ENCODE measurements at regions not wholly inside any gene's neighbourhood (a gene's known extent, or its start where the extent isn't known, plus 50 kb on each side); places are given as distances from the start of the nearest gene placed in this dataset.

DNA sequence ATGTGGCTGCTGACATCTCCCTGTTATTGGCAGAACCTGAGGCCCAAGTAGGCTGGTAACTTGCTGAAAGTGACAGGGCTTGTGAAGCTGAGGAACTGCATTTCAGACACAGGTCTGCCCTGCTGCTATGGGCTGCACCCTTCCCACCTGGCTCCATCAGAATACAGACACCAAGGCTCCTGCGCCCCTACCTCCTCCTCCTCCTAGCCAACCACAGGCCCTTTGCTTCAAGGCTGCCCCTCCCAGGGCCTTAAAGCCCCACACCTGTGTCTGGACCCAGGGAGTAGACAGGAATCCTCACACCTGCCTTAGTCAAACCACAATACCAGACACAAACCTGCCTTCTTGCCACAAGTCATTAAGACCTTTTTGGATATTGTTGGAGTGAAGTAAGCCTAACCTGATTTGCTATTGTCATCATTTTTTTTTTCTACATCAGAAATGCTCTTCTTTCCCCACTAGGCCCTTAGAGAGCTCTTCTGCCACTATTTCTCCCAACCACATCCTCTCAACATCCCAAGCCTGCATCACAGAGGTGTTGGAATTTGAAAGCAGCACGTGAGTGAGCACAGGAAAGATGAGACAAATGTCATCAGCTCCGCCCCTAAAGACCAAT is 489.7 kb downstream of the EIPR1 start:
- H3K36me3 ChIP-seq (ENCODE audit: control insufficient read depth, insufficient read depth, low read length) = no peaks in the 10 kb centered on the region
- no peak overlapping the region for H4K5ac ChIP-seq (ENCODE audit: low read depth, low read length)
- H2AK9ac ChIP-seq (replicated peaks; ENCODE audit: low read depth, low read length, poor library complexity) = no peak overlapping the region
- DNase-seq (no peak), ATAC-seq (ENCODE audit: low read depth) (no peak)
- H3K79me1 ChIP-seq (ENCODE audit: low read depth in 1 of 2, low read length in 2 of 2) = no peaks in the 10 kb centered on the region
- H3K27me3 ChIP-seq (ENCODE audit: control insufficient read depth, insufficient read depth, low read length) = no peaks in the 10 kb centered on the region
- intact Hi-C loops (cut with micrococcal nuclease) (no loop called here), dilution Hi-C loops (cut with HindIII; ENCODE audit: low sequenced_read_pairs, unreplicated experiment) (no loop called here), in situ Hi-C loops (cut with MboI; ENCODE audit: low sequenced_read_pairs) (no loop called here)
- H3K56ac ChIP-seq (ENCODE audit: extremely low read depth, insufficient read depth, low read length) = no peak overlapping the region
- no peak overlapping the region for H4K8ac ChIP-seq (ENCODE audit: low read depth in 2 of 2, low read length in 2 of 2)
- no peak overlapping the region for H3K4me2 ChIP-seq (ENCODE audit: low read depth, low read length)
- H3K14ac ChIP-seq (replicated peaks; ENCODE audit: low read depth, low read length) = no peak overlapping the region
- no peak overlapping the region for H2BK120ac ChIP-seq (ENCODE audit: low read depth, low read length)
- no peak overlapping the region for H2AFZ ChIP-seq (replicated peaks; ENCODE audit: low read length, poor library complexity)
- H4K20me1 ChIP-seq (ENCODE audit: insufficient read depth, low read length) = no peaks in the 10 kb centered on the region
- H4K91ac ChIP-seq (ENCODE audit: insufficient read depth, low read depth, low read length) = no peak overlapping the region
- peaks cover 31% of the 10 kb centered on the region for H3K9me3 ChIP-seq (ENCODE audit: control insufficient read depth, insufficient read depth, low read length)
- H3K9ac ChIP-seq (ENCODE audit: low read depth, low read length) = no peak overlapping the region
- H2AK5ac ChIP-seq (ENCODE audit: low read depth, low read length) = no peak overlapping the region
- no peak overlapping the region for H3K27ac ChIP-seq (ENCODE audit: insufficient read depth, low read length)
- TF ChIP-seq BHLHE40 (IDR thresholded peaks at IDR 0.05; ENCODE audit: low read depth, low read length) (no peak), RAD21 (IDR thresholded peaks at IDR 0.05; ENCODE audit: low read length) (no peak), RCOR1 (IDR thresholded peaks at IDR 0.05; ENCODE audit: insufficient replicate concordance, low read length) (no peak), MXI1 (IDR thresholded peaks at IDR 0.05; ENCODE audit: borderline replicate concordance, low read depth, low read length) (no peak), POLR2A (IDR thresholded peaks at IDR 0.05; ENCODE audit: low read depth, low read length) (no peak), MAFK (IDR thresholded peaks at IDR 0.05; ENCODE audit: low read depth, low read length) (no peak), RFX5 (IDR thresholded peaks at IDR 0.05; ENCODE audit: low read depth, low read length) (no peak), SMC3 (IDR thresholded peaks at IDR 0.05; ENCODE audit: low read depth, low read length) (no peak)
- TF ChIP-seq, protein P1, sequence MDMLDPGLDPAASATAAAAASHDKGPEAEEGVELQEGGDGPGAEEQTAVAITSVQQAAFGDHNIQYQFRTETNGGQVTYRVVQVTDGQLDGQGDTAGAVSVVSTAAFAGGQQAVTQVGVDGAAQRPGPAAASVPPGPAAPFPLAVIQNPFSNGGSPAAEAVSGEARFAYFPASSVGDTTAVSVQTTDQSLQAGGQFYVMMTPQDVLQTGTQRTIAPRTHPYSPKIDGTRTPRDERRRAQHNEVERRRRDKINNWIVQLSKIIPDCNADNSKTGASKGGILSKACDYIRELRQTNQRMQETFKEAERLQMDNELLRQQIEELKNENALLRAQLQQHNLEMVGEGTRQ (IDR thresholded peaks at IDR 0.05; ENCODE audit: low read depth, low read length) = no peak
- no TSS peak for BruUV-seq (replicated peaks)
- ChIA-PET CTCF (no interaction called here), POLR2A (ENCODE audit: unreplicated experiment) (no interaction called here)
- H2BK20ac ChIP-seq (ENCODE audit: low read depth, low read length) = no peak overlapping the region
- no peak overlapping the region for H3K18ac ChIP-seq (ENCODE audit: low read depth, low read length)
- no peaks in the 10 kb centered on the region for H3K9me1 ChIP-seq (ENCODE audit: insufficient read depth, low read length)
- no peak overlapping the region for H3K4me3 ChIP-seq (ENCODE audit: insufficient read depth, low read depth, low read length)
- no peak overlapping the region for H3K23ac ChIP-seq (ENCODE audit: low read depth, low read length)
- no CpG with 5 or more reads among the region's 3 CpGs for WGBS, 2 experiments (ENCODE audit: extremely low coverage in 2 of 2, insufficient read length in 1 of 2)
- no peak overlapping the region for H3K4ac ChIP-seq (ENCODE audit: low read depth, low read length)
- no peak overlapping the region for H2BK15ac ChIP-seq (ENCODE audit: low read depth, low read length)
- no peak overlapping the region for H2BK5ac ChIP-seq (ENCODE audit: low read depth, low read length, poor library complexity, severe bottlenecking)
- H3K4me1 ChIP-seq (ENCODE audit: control insufficient read depth, insufficient read depth, low read length) = no peaks in the 10 kb centered on the region
